ENCODE measurements at regions not wholly inside any gene's neighbourhood (a gene's known extent, or its start where the extent isn't known, plus 50 kb on each side); places are given as distances from the start of the nearest gene placed in this dataset.
"Not testable (repeated sequence)": the region's sequence is repeated elsewhere in the genome, so short reads cannot be mapped to it uniquely, and the experiment has no call there.

- no peak for DNase-seq
Observed at GRCh38 chr1:91148641-91149069, 126.8 kb upstream of the ZNF644 start.

DNA sequence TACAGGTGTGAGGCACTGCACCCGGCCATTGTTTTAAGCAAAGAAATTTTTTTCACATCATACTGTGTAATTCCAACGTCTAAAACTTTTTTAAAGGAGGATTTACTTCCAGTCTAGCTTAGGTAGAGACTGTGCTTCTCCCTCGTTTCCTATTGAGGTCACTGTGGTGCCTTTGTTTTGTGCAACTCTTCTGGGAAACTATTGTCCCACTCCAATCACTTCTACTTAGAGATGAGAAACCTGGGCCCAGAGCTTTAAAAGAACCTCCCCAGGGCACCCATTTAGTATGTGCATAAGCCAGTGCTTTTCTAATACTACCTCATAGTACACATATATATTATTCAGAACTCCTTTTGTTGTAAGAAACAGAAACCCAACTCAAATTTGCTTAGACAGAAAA lies 120.0 kb upstream of the ZNF644 start:
- no peak for DNase-seq

GRCh38 chr1:91138959-91139358 lies 117.1 kb upstream of the ZNF644 start:
- no peak for DNase-seq

DNA sequence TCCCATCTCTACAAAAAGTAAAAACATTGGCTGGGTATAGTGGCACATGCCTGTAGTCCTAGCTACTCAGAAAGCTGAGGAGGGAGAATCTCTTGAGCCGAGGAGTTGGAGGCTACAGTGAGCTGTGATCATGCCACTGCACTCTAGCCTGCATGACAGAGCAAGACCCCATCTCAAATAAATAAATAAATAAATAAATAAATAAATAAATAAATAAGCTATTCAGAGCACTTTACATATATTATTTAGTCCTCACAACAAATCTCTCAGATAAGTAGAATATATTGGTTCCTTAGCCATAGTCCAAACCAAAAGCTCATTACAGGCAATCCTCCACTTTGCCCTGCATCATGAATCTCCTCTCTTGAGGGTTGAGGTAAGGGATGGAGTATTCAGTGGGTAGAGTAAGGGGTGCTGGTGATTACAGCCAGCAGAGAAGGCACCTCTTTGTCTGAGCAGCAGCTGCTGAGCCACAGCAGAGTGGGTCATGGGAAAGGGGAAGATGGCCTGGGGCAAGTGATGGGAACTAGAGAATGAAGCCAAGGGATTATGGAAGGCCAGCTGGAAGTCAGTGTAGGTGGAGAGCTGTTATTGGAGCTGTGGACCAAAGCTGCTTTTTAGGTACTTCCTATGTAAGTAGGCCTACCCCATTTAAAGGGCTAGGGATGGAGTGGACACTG lies 115.5 kb upstream of the ZNF644 start:
- no peak for DNase-seq

DNA sequence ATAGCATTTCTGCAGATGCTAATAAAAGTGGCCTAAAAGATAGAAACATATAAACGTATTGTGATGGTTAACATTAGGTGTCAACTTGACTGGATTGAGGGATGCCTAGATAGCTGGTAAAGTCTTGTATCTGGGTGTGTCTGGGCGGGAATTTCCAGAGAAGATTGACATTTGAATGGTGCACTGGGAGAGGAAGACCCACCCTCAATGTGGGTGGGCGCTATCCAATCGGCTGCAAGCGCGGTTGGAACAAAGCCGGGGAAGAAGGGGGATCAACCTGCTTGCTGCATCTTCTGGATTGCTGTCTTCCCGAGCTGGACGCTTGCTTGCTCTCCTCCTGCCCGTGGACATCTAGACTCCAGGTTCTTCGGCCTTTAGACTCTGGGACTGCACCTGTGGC lies 114.0 kb upstream of the ZNF644 start:
- DNase-seq: no peak

GRCh38 chr1:91133248-91133647 lies 111.4 kb upstream of the ZNF644 start:
- no peak for DNase-seq

DNA sequence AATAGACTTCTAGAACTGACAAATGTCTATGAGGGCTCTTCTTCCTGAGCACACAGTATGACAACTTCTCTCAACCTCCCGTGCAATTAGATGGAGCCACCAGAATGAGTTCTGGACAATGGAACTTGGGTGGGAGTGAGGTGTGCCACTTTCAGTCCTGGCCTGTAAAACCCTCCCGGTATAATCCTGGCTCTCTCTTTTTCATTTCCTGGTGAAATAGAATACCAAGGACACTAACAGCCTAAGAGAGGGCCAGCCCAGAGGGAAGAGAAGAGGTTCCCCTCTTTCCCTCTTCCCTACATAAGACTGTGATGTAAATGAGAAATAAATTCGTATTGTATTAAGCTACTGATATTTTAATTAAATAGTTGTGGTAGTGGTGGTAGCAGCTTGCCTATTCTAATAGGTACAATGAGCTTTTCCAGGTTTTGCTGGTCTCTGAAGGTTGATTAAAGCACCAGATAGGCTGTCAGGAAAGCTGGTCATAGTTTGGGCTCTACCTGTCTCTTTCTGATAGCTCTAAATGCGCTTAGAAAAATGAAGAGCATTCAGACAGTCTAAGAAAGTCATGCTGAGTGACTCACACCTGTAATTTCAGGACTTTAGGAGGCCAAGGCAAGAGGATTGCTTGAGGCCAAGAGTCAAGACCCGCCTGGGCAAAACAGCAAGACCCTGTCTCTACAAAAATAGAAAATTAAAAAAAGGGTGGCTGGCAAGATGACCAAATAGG lies 108.6 kb upstream of the ZNF644 start:
- DNase-seq: no peak

GRCh38 chr1:91129458-91129857 lies 107.6 kb upstream of the ZNF644 start:
- no peak for DNase-seq

DNA sequence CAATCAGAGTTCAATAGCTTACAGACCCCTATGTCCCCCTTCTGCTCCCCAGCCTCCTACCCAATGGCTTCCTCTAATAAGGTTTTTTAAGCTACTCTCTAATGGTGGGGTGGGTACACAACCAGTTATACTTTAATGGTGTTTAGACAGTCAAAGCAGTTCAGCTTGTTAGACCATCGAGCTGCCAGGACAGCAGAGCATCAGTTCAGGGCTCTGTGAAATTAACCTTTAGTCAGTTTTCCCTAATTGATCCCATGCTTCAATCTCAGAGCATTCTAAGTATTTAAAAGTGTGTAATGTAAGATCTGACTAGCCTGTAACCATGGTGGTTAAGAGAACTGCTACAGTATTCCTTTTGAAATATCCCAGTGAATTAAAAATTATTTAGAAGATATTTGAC lies 107.2 kb upstream of the ZNF644 start:
- no peak for DNase-seq

- no peak for DNase-seq
Observed at GRCh38 chr1:91124989-91125417, 103.2 kb upstream of the ZNF644 start.

DNA sequence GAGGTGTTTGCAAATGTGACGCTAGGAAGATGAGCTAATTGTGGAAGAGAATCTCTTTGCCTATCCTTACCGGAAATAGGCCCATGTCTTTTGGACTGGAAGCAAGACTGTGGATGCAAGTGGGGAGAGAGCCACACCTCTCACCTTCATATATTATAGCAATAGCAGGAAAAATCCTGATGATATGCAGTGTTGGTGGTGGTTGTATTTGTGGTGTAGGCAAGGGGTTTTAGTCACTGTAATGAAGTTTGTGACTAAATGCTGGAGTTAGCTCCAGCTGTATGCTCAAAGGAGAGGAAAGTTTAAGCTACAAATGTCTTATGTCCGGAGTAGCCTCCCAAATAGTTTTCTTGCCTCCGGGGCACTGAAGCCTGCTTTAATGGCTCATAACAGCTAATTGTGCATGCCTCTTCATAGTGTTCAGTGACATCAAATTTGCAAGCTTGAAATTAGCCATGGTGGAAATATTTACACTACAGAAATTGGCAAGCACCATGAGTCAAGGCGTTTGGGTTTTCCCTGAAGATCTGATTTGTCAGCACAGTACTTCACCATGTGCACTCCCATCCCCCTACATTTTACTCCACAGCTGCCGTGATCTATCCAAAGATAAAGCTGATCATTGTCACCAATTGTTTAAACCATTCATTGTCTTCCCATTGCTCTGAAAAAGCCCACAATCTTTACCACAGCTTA lies 102.6 kb upstream of the ZNF644 start:
- DNase-seq: no peak

DNA sequence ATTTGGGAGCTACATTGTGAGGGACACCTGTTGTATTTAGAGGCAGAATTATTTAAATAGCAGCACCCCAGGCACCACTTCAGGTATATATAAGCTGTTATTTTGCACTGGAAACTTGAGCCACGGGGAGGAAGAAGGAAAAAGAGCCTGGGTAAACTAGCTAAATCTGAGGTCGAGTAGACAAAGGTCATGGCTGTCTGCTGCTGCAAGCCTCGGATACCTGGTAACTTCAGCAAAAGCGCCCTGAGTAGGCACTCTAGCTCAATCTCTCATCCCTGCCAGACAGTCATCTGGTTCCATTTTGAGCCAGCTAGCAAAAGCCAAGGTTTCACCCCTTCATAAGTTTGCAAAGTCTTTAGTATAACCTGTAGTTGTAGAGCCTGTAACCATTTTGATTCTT lies 101.9 kb upstream of the ZNF644 start:
- no peak for DNase-seq

GRCh38 chr1:91123319-91123718 lies 101.5 kb upstream of the ZNF644 start:
- DNase-seq: no peak

DNA sequence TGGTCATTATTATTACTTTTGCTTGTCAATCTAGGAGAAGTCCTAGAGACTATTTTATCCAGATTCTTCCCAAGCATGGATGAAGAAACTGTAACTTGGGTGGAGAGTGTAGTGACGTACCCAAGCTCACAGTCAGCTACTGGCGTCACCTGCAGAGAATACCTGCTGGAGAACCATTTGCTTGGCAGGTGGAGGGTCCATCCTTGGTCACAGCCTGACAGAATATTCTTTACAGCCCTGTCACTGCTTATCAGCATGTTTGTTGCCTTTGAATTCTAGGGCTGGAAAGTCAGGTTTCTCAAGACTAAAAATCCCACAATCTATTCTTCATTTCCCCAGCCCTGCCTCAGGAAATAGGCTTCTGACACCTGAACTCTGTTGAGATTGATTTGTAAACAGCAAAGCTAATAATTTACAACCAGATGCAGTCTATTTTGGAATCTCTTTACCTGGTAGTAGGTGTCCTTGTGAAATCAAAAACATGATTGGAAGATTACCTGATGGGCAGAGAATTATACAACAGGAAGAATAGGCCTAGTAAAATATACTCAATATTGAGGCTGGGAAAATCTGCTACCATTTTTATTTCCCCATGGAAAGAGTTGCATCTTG lies 100.4 kb upstream of the ZNF644 start:
- DNase-seq: no peak

DNA sequence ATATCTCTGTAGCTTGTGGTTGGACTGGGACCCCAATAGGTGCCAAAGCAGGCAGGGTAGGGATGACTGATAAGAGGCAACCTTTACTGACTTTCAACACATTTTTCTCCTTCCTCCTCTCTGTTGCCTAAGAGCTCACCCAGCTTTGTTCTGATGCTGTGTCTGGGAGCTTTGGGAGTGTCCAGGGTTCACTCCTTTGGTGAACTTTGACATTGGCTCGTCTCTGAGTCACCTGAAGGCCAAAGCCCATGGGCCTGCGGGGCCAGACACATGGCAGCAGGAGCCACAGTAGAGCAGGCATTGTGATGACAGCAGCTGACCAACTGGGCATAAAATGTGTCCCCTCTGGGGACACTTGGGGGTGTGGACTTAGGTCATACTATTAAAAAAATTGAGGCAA lies 99.5 kb upstream of the ZNF644 start:
- DNase-seq: no peak

GRCh38 chr1:91120936-91121335 lies 99.1 kb upstream of the ZNF644 start:
- no peak for DNase-seq

GRCh38 chr1:91120421-91120820 lies 98.6 kb upstream of the ZNF644 start:
- no peak for DNase-seq

GRCh38 chr1:91104712-91105111 lies 82.9 kb upstream of the ZNF644 start:
- DNase-seq: no peak

GRCh38 chr1:91101328-91101727 lies 79.5 kb upstream of the ZNF644 start:
- no peak for DNase-seq

- peak; percentile 2 for DNase-seq
Observed at GRCh38 chr1:91099746-91100621, 78.1 kb upstream of the ZNF644 start.

GRCh38 chr1:91098299-91098906 lies 76.6 kb upstream of the ZNF644 start:
- peak; percentile 73 for DNase-seq

GRCh38 chr1:91095321-91095720 lies 73.5 kb upstream of the ZNF644 start:
- not testable (repeated sequence) for DNase-seq

Data from EL (cell line).